CD4-positive, alpha-beta memory T cell (primary cell): ENCODE measurements at regions not wholly inside any gene's neighbourhood (a gene's known extent, or its start where the extent isn't known, plus 50 kb on each side); places are given as distances from the start of the nearest gene placed in this dataset.
"Not testable (repeated sequence)": the region's sequence is repeated elsewhere in the genome, so short reads cannot be mapped to it uniquely, and the experiment has no call there.

Experiments
- CTCF ChIA-PET: fragments of 350-600 bp; sonication (Branson Sonifier 250); formaldehyde crosslinking; loops from one replicate; lab custom pipeline; 2021; ENCODE audit warnings: inconsistent platforms; ENCODE audit not compliant: partially characterized antibody; lab: Charles Lee
- POLR2A ChIA-PET: fragments of 350-600 bp; sonication (Branson Sonifier 250); formaldehyde crosslinking; loops from one replicate; lab custom pipeline; 2021; ENCODE audit not compliant: partially characterized antibody; lab: Charles Lee
- DNase-seq, 5 donors: peaks; one replicate each; pipeline versions ENCODE4 v3.0.0 to v3.0.0-alpha.2; 2020 to 2022; ENCODE audit warnings: mixed read lengths in 1 of 5
- H3K27ac ChIP-seq: one replicate; pipeline ENCODE4 v1.7.0; 2013; ENCODE audit warnings: low read depth, low read length
- H3K27me3 ChIP-seq: 2 replicates; pipeline ENCODE4 v1.7.0; 2013; ENCODE audit warnings: mild to moderate bottlenecking, low read length, moderate library complexity; ENCODE audit not compliant: insufficient read depth
- H3K36me3 ChIP-seq: 2 replicates; pipeline ENCODE4 v1.7.0; 2013; ENCODE audit warnings: mild to moderate bottlenecking, low read length, moderate library complexity; ENCODE audit not compliant: insufficient read depth
- H3K4me1 ChIP-seq: 2 replicates; pipeline ENCODE4 v1.7.0; 2013; ENCODE audit warnings: mild to moderate bottlenecking, low read length, moderate library complexity; ENCODE audit not compliant: insufficient read depth
- H3K4me3 ChIP-seq, 2 donors: one replicate each; pipeline ENCODE4 v1.7.0; 2013; ENCODE audit warnings: low read length in 2 of 2, mild to moderate bottlenecking in 1 of 2
- H3K9me3 ChIP-seq, 2 donors: one replicate each; pipeline ENCODE4 v1.7.0; 2013; ENCODE audit warnings: low read length in 2 of 2, control low read depth in 1 of 2; ENCODE audit not compliant: control insufficient read depth in 1 of 2
- H3K27ac Mint-ChIP-seq, 7 donors: one replicate each; pipeline ENCODE4 v1.8.0; 2020 to 2021; ENCODE audit warnings: mixed read lengths in 7 of 7, mild to moderate bottlenecking in 6 of 7, inconsistent platforms in 3 of 7, moderate library complexity in 3 of 7
- H3K27me3 Mint-ChIP-seq, 2 donors: one replicate each; pipeline ENCODE4 v1.8.0; 2020 to 2021; ENCODE audit warnings: mixed read lengths in 2 of 2
- H3K36me3 Mint-ChIP-seq, 2 donors: one replicate each; pipeline ENCODE4 v1.8.0; 2020 to 2021; ENCODE audit warnings: mixed read lengths in 2 of 2, inconsistent platforms in 1 of 2, mild to moderate bottlenecking in 1 of 2
- H3K4me1 Mint-ChIP-seq, 4 donors: one replicate each; pipeline ENCODE4 v1.8.0; 2020 to 2021; ENCODE audit warnings: mixed read lengths in 4 of 4, mild to moderate bottlenecking in 1 of 4
- H3K4me3 Mint-ChIP-seq, 8 donors: one replicate each; pipeline ENCODE4 v1.8.0; 2020 to 2021; ENCODE audit warnings: mixed read lengths in 8 of 8, mild to moderate bottlenecking in 7 of 8, moderate library complexity in 6 of 8, inconsistent platforms in 3 of 8
- H3K9me3 Mint-ChIP-seq, 8 donors: one replicate each; pipeline ENCODE4 v1.8.0; 2020 to 2021; ENCODE audit warnings: mixed read lengths in 8 of 8, mild to moderate bottlenecking in 5 of 8, inconsistent platforms in 3 of 8, moderate library complexity in 1 of 8
- intact Hi-C: fragments of 100-400 bp; cut with micrococcal nuclease; formaldehyde crosslinking; loops from one replicate; pipeline ENCODE4 v1.15.1; 2023

DNA sequence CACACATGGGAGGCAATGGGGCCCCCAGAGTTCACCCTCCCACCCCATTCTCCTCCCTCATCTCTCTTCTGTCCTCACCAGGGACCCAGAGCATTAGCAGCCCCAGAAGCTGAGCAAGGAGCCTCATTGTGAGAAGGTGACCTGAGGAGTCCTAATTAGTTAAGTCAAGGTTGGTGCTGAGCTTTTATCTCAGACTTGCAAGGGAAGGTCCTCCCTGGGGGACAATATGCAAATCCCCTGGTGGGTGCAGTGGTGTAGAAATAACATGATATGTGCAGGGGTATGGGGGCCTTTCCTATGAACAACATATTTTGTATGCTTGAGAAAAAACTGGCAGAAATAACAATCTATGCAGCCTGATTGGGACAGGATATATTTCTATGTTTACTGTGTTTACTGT is 485.5 kb downstream of the RPIA start:
- H3K4me3 Mint-ChIP-seq, H3K27ac ChIP-seq, intact Hi-C loops, H3K9me3 ChIP-seq, H3K4me1 ChIP-seq, H3K4me1 Mint-ChIP-seq, H3K4me3 ChIP-seq, H3K27me3 Mint-ChIP-seq, CTCF ChIA-PET, H3K27ac Mint-ChIP-seq, H3K9me3 Mint-ChIP-seq, H3K27me3 ChIP-seq, H3K36me3 Mint-ChIP-seq, POLR2A ChIA-PET, H3K36me3 ChIP-seq, DNase-seq: not testable (repeated sequence)

- H3K27me3 ChIP-seq, POLR2A ChIA-PET, CTCF ChIA-PET: not testable (repeated sequence)
Measured at GRCh38 chr2:89182221-89182620, 490.7 kb downstream of the RPIA start.

GRCh38 chr2:89184746-89185145 is 493.3 kb downstream of the RPIA start:
- H3K36me3 Mint-ChIP-seq, POLR2A ChIA-PET, H3K27ac ChIP-seq, H3K4me3 ChIP-seq, H3K36me3 ChIP-seq, H3K27me3 Mint-ChIP-seq, H3K4me1 Mint-ChIP-seq, H3K27me3 ChIP-seq, H3K4me1 ChIP-seq, H3K9me3 Mint-ChIP-seq, DNase-seq, H3K4me3 Mint-ChIP-seq, H3K9me3 ChIP-seq, CTCF ChIA-PET, intact Hi-C loops, H3K27ac Mint-ChIP-seq: not testable (repeated sequence)

More at GRCh38 chr2:89182221-89182620, 490.7 kb downstream of the RPIA start:
- H3K4me3 ChIP-seq, H3K4me3 Mint-ChIP-seq, H3K4me1 ChIP-seq, DNase-seq, H3K4me1 Mint-ChIP-seq, H3K9me3 Mint-ChIP-seq, H3K36me3 Mint-ChIP-seq, intact Hi-C loops, H3K27ac ChIP-seq, H3K9me3 ChIP-seq, H3K27ac Mint-ChIP-seq, H3K36me3 ChIP-seq, H3K27me3 Mint-ChIP-seq: not testable (repeated sequence)

DNA sequence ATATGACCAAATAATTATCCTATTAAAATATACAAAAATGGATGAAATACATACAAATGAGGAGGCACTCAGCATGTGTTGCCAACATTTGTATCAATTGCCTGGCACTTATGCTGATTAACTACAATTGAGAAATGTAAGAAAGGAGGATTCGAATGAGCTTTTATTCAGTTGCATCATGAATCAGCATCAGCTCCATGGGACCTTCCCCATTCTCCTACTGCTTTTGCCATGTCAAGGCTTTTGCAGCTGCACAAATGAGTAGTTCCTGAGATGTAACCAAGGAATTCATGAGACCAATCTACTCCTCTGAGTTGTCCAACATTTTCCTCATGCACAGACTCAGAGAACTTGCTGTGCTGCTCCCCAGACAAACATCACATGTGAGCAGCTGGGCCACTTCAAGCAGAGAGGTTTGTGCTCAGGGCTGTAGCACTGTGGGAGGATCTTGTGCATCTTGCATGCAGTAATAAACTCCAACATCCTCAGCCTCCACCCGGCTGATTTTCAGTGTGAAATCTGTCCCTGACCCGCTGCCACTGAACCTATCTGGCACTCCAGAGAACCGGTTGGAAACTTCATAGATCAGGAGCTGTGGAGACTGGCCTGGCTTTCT is 504.3 kb downstream of the RPIA start:
- H3K9me3 ChIP-seq, DNase-seq, H3K27ac ChIP-seq, CTCF ChIA-PET, H3K9me3 Mint-ChIP-seq, H3K27me3 ChIP-seq, H3K4me1 ChIP-seq, intact Hi-C loops, H3K4me3 ChIP-seq, H3K4me3 Mint-ChIP-seq, POLR2A ChIA-PET, H3K27me3 Mint-ChIP-seq, H3K4me1 Mint-ChIP-seq, H3K36me3 ChIP-seq, H3K36me3 Mint-ChIP-seq, H3K27ac Mint-ChIP-seq: not testable (repeated sequence)

GRCh38 chr2:89196719-89197118 is 505.2 kb downstream of the RPIA start:
- H3K27me3 Mint-ChIP-seq, H3K27ac Mint-ChIP-seq, H3K27ac ChIP-seq, H3K36me3 ChIP-seq, H3K36me3 Mint-ChIP-seq, H3K4me3 ChIP-seq, H3K9me3 Mint-ChIP-seq, intact Hi-C loops, H3K27me3 ChIP-seq, POLR2A ChIA-PET, CTCF ChIA-PET, H3K4me1 ChIP-seq, H3K4me1 Mint-ChIP-seq, H3K4me3 Mint-ChIP-seq, DNase-seq, H3K9me3 ChIP-seq: not testable (repeated sequence)

GRCh38 chr2:89198026-89198425 is 506.6 kb downstream of the RPIA start:
- H3K27ac Mint-ChIP-seq, H3K36me3 Mint-ChIP-seq, H3K4me3 Mint-ChIP-seq, H3K4me1 Mint-ChIP-seq, intact Hi-C loops, H3K27me3 ChIP-seq, H3K4me3 ChIP-seq, H3K4me1 ChIP-seq, H3K27me3 Mint-ChIP-seq, H3K9me3 ChIP-seq, H3K9me3 Mint-ChIP-seq, H3K36me3 ChIP-seq, DNase-seq, CTCF ChIA-PET, POLR2A ChIA-PET, H3K27ac ChIP-seq: not testable (repeated sequence)

DNA sequence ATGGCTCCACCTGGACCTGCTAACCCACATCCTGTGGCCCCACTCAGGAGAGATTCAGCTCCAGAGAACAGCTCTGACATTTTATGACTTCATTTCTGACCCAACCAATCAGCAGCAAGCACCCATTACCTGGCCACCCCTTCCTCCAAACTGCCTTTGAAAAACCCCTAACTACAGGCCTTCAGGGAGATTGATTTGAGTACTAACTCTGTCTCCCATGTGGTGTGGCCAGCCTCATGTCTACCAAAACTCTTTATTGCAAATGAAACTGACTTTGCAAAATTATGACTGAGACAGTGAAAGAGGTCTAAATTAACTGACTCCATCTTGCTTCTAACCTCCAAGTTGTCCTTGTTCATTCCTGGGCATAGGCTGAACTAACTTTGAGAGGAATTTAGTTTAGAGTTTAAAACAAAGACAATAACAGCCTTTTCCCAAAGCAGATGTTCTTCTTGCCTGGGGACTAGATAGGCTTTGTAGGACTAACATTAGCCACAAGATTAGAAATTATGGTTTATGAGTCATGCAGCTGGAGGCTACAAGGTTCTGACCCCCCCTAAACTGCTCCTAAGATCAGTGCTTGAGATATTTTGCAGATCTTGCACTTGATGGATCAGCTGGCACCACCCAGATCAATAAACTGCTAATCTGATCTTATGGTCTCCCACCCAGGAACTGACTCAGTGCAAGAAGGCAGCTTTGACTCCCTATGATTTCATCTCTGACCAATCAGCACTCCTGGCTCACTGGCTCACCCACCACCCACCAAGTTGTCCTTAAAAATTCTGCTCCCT is 508.2 kb downstream of the RPIA start:
- POLR2A ChIA-PET, CTCF ChIA-PET, H3K9me3 ChIP-seq, intact Hi-C loops, H3K27ac ChIP-seq, H3K4me3 ChIP-seq, H3K4me3 Mint-ChIP-seq, H3K4me1 Mint-ChIP-seq, H3K27me3 ChIP-seq, H3K4me1 ChIP-seq, H3K36me3 ChIP-seq, H3K9me3 Mint-ChIP-seq, H3K36me3 Mint-ChIP-seq, DNase-seq, H3K27me3 Mint-ChIP-seq, H3K27ac Mint-ChIP-seq: not testable (repeated sequence)

DNA sequence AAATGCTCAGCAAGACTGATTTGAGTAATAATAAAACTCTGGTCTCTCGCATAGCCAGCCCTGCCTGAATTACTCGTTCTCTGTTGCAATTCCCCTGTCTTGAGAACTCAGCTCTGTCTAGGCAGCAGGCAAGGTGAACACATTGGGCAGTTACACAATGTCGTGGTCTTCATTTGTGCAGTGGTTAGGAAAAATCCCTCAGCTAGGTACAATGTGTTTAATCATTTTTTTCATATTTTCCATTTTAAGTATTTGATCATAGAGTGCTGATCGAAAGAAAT is 508.7 kb downstream of the RPIA start:
- H3K27me3 ChIP-seq, H3K4me3 Mint-ChIP-seq, H3K9me3 ChIP-seq, POLR2A ChIA-PET, H3K4me1 ChIP-seq, H3K4me1 Mint-ChIP-seq, H3K36me3 Mint-ChIP-seq, H3K36me3 ChIP-seq, H3K27me3 Mint-ChIP-seq, H3K4me3 ChIP-seq, H3K27ac ChIP-seq, H3K27ac Mint-ChIP-seq, intact Hi-C loops, DNase-seq, H3K9me3 Mint-ChIP-seq, CTCF ChIA-PET: not testable (repeated sequence)
